PFSK-1 (cell line): ENCODE measurements at regions not wholly inside any gene's neighbourhood (a gene's known extent, or its start where the extent isn't known, plus 50 kb on each side); places are given as distances from the start of the nearest gene placed in this dataset.

ENCODE experiments used
- FOXP2 ChIP-seq: optimal IDR thresholded peaks from 2 replicates; pipeline ENCODE3; 2011; ENCODE audit warnings: borderline replicate concordance, control low read depth, inconsistent platforms; ENCODE audit not compliant: insufficient read depth; ENCODE audit errors: extremely low read length, extremely low read depth
- POLR2AphosphoS5 ChIP-seq: IDR thresholded peaks from 2 replicates; pipeline ENCODE4 v1.6.1; 2012; ENCODE audit warnings: low read depth, mild to moderate bottlenecking, control low read depth, low read length, moderate library complexity
- SIN3A ChIP-seq: IDR thresholded peaks from 2 replicates; pipeline ENCODE4 v1.6.1; 2012; ENCODE audit warnings: mild to moderate bottlenecking, low read length, moderate library complexity, borderline replicate concordance; ENCODE audit not compliant: insufficient read depth
- TAF1 ChIP-seq: IDR thresholded peaks from 2 replicates; pipeline ENCODE4 v1.6.1; 2012; ENCODE audit warnings: low read length, control low read depth, borderline replicate concordance; ENCODE audit not compliant: insufficient read depth
- TF ChIP-seq, protein P1 (sequence below), 2 experiments: IDR thresholded peaks; 2 replicates each; pipeline versions ENCODE4 v1.6.1 to v1.8.0; 2011 to 2012; ENCODE audit warnings: low read depth in 2 of 2, low read length in 2 of 2, control low read depth in 1 of 2, inconsistent platforms in 1 of 2, mild to moderate bottlenecking in 1 of 2, moderate library complexity in 1 of 2; ENCODE audit not compliant: insufficient read depth in 1 of 2

DNA sequence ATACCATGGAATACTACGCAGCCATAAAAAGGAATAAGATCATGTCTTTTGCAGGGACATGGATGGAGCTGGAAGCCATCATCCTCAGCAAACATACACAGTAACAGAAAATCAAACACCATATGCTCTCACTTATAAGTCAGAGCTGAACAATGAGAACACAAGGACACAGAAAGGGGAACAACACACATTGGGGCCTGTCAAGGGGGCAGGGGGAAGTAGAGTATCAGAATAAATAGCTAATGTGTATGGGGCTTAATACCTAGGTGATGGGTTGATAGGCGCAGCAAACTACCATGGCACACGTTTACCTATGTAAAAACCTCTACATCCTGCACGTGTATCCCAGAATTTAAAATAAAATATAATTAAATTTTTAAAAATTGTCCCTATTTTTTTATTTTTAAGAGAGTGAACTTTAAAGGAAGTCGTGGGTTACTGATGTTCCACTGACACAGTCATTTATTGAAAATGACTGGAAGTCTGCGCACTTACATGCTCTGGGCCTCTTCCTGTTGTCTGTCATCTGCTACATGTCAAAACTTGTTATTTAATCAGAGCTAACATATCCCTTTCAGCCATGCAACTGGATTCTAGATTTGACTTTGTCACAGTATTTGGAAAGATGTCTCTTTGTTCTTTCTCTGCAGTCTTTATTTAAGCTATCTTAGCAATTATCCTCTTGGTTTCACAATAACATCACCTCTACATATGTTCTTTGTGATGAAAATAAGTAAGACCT is 73.7 kb upstream of the ABCB5 start:
- TF ChIP-seq SIN3A (no peak), FOXP2 (no peak), POLR2AphosphoS5 (no peak), TAF1 (no peak)
- TF ChIP-seq, protein P1, sequence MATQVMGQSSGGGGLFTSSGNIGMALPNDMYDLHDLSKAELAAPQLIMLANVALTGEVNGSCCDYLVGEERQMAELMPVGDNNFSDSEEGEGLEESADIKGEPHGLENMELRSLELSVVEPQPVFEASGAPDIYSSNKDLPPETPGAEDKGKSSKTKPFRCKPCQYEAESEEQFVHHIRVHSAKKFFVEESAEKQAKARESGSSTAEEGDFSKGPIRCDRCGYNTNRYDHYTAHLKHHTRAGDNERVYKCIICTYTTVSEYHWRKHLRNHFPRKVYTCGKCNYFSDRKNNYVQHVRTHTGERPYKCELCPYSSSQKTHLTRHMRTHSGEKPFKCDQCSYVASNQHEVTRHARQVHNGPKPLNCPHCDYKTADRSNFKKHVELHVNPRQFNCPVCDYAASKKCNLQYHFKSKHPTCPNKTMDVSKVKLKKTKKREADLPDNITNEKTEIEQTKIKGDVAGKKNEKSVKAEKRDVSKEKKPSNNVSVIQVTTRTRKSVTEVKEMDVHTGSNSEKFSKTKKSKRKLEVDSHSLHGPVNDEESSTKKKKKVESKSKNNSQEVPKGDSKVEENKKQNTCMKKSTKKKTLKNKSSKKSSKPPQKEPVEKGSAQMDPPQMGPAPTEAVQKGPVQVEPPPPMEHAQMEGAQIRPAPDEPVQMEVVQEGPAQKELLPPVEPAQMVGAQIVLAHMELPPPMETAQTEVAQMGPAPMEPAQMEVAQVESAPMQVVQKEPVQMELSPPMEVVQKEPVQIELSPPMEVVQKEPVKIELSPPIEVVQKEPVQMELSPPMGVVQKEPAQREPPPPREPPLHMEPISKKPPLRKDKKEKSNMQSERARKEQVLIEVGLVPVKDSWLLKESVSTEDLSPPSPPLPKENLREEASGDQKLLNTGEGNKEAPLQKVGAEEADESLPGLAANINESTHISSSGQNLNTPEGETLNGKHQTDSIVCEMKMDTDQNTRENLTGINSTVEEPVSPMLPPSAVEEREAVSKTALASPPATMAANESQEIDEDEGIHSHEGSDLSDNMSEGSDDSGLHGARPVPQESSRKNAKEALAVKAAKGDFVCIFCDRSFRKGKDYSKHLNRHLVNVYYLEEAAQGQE (IDR thresholded peaks at IDR 0.05; ENCODE audit: insufficient read depth in 1 of 2, low read depth in 2 of 2, low read length in 2 of 2): no peak

DNA sequence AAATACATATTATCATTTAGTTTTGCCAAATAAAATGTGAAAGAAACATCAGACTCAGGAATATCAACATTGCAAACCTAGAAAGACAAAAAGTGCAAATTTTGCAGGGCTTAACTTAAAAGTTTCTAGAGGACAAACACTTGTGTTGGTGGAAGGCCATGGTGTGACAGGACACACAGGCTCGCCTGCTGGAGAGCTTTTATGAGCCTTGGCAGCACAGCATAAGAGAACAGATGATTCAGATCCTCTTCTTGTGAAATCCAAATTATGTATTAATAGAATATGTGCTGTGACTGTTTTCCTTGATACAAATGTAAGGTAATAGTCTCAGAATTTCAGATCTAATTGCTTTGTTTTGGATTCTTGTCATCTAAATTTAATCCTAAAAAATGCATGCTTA is 72.9 kb upstream of the ABCB5 start:
- TF ChIP-seq, protein P1 (IDR thresholded peaks at IDR 0.05; ENCODE audit: insufficient read depth in 1 of 2, low read depth in 2 of 2, low read length in 2 of 2): no peak
- TF ChIP-seq SIN3A (no peak), POLR2AphosphoS5 (no peak), FOXP2 (no peak)

DNA sequence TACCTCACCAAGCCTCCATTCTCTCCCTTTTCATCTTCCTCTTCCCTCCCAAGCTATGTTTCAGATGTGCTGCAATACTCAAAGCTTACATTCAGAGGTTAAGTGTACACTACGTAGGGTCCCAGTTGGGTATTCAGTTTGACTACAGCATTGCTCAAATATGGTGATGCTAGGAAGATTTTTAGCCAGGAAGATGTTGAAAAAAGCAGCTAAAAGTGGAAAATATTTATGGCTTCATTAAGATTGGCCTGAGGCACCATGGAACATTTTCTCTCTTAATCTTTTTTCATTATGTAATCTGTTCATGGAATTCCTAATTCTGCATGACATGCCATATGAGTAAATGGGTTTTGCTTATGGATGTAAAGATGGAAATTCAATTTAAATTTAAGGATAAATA is 72.0 kb upstream of the ABCB5 start:
- TF ChIP-seq SIN3A: no peak

DNA sequence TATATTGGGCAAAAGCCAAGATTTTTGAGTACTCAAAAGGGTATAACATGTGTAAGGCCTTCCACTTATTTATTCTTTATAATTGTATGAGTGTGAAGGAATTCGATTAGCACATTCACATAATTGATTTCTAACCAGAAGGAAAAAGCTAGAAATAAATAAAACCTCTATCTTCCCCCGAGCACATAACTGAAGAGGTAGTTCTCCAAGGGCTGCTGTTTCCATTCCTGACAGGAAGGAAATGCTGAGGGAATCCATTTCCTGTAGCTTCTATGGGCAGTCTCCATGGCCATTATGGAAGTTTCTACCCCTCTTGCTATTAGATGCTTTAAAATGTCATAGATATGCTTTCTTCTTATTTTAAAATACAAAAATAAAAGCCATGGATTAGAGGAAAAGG is 70.5 kb upstream of the ABCB5 start:
- TF ChIP-seq, protein P1 (IDR thresholded peaks at IDR 0.05; ENCODE audit: insufficient read depth in 1 of 2, low read depth in 2 of 2, low read length in 2 of 2): no peak
- TF ChIP-seq FOXP2: no peak
- no peak for TF ChIP-seq SIN3A
- TF ChIP-seq POLR2AphosphoS5: no peak
- no peak for TF ChIP-seq TAF1

DNA sequence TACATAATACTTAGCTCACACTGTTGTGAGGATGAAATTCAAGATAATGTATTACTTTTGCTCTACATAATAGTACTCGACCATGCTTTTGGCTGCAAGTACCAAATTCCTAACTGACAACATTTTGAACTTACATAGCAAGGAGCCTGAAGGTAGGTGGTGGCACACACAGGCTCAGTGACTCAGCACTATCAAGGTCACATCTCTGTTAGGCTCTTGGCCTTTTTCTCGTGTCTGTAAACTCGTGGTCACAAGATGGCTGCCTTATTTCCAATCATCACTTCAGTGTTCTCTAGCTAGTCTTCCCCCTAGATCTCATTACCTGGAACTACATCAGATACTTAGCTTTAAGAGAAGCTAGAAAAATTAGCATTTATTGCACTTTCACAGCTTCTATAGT is 61.4 kb upstream of the ABCB5 start:
- no peak for TF ChIP-seq FOXP2
- TF ChIP-seq SIN3A: no peak
- TF ChIP-seq, protein P1 (IDR thresholded peaks at IDR 0.05; ENCODE audit: insufficient read depth in 1 of 2, low read depth in 2 of 2, low read length in 2 of 2): no peak
- no peak for TF ChIP-seq POLR2AphosphoS5
- TF ChIP-seq TAF1: no peak
